KMS-11 (cell line): ENCODE measurements at regions not wholly inside any gene's neighbourhood (a gene's known extent, or its start where the extent isn't known, plus 50 kb on each side); places are given as distances from the start of the nearest gene placed in this dataset.

Experiments
- H2AFZ ChIP-seq: fragments of 200-600 bp; sonication (generic); 2 replicates; pipeline ENCODE4 v1.6.1; 2016; ENCODE audit warnings: antibody characterized with exemption, mixed run types, low read depth
- H3K27ac ChIP-seq: fragments of 200-600 bp; sonication (generic); 2 replicates; pipeline ENCODE4 v1.6.1; 2016; ENCODE audit warnings: mild to moderate bottlenecking, mixed run types
- H3K27me3 ChIP-seq: fragments of 200-600 bp; sonication (generic); 2 replicates; pipeline ENCODE4 v1.6.1; 2017; ENCODE audit warnings: mild to moderate bottlenecking, low read depth, mixed run types, moderate library complexity; ENCODE audit not compliant: insufficient read depth
- H3K36me3 ChIP-seq: fragments of 200-600 bp; sonication (generic); 2 replicates; pipeline ENCODE4 v1.6.1; 2017; ENCODE audit warnings: mild to moderate bottlenecking, mixed run types; ENCODE audit not compliant: insufficient read depth
- H3K4me1 ChIP-seq: fragments of 200-600 bp; sonication (generic); 2 replicates; pipeline ENCODE4 v1.6.1; 2016; ENCODE audit warnings: mild to moderate bottlenecking, low read depth, mixed run types; ENCODE audit not compliant: poor library complexity, severe bottlenecking
- H3K4me2 ChIP-seq: fragments of 200-600 bp; sonication (generic); 2 replicates; pipeline ENCODE4 v1.7.0; 2016; ENCODE audit warnings: mild to moderate bottlenecking, mixed run types
- H3K4me3 ChIP-seq: fragments of 200-600 bp; sonication (generic); IDR thresholded peaks from 2 replicates; pipeline ENCODE4 v1.6.1; 2017; ENCODE audit warnings: low read depth, low read length, mixed read lengths; ENCODE audit not compliant: insufficient read depth
- H3K79me2 ChIP-seq: fragments of 200-600 bp; sonication (generic); 2 replicates; pipeline ENCODE4 v1.6.1; 2016; ENCODE audit warnings: low read depth, mixed run types; ENCODE audit not compliant: insufficient read depth
- H3K9ac ChIP-seq: fragments of 200-600 bp; sonication (generic); 2 replicates; pipeline ENCODE4 v1.6.1; 2016; ENCODE audit warnings: mild to moderate bottlenecking, mixed run types
- H4K20me1 ChIP-seq: fragments of 200-600 bp; sonication (generic); 2 replicates; pipeline ENCODE4 v1.6.1; 2016; ENCODE audit warnings: mild to moderate bottlenecking, mixed run types; ENCODE audit not compliant: insufficient read depth
- CTCF ChIP-seq: fragments of 200-600 bp; sonication (generic); conservative IDR thresholded peaks from 2 replicates; pipeline ENCODE4 v1.6.1; 2017; ENCODE audit warnings: low read depth, mild to moderate bottlenecking, antibody characterized with exemption, low read length, moderate library complexity, mixed read lengths

GRCh38 chr4:27534488-27534887 is 673.8 kb downstream of the STIM2 start:
- TF ChIP-seq CTCF = no peak
- no peak overlapping the region for H3K27ac ChIP-seq

GRCh38 chr4:27568236-27568951 is 707.8 kb downstream of the STIM2 start:
- Histone ChIP-seq H3K9ac (no peak overlapping the region), H3K4me1 (no peaks in the 10 kb centered on the region), H3K27me3 (no peaks in the 10 kb centered on the region), H3K4me3 (no peak overlapping the region), H2AFZ (no peak overlapping the region), H3K27ac (no peak overlapping the region), H4K20me1 (no peaks in the 10 kb centered on the region), H3K4me2 (no peak overlapping the region), H3K36me3 (no peaks in the 10 kb centered on the region), H3K79me2 (no peaks in the 10 kb centered on the region)
- no peak for TF ChIP-seq CTCF

More at GRCh38 chr4:27534488-27534887, 673.8 kb downstream of the STIM2 start:
- Histone ChIP-seq H4K20me1 (no peaks in the 10 kb centered on the region), H3K79me2 (no peaks in the 10 kb centered on the region), H3K4me3 (no peak overlapping the region), H3K4me1 (no peaks in the 10 kb centered on the region), H3K36me3 (no peaks in the 10 kb centered on the region), H3K4me2 (no peak overlapping the region), H2AFZ (no peak overlapping the region), H3K27me3 (no peaks in the 10 kb centered on the region), H3K9ac (no peak overlapping the region)

GRCh38 chr4:27568952-27569319 is 708.3 kb downstream of the STIM2 start:
- Histone ChIP-seq H2AFZ (no peak overlapping the region), H3K4me2 (no peak overlapping the region), H3K36me3 (no peaks in the 10 kb centered on the region), H3K4me3 (no peak overlapping the region), H3K4me1 (no peaks in the 10 kb centered on the region), H3K27ac (no peak overlapping the region), H4K20me1 (no peaks in the 10 kb centered on the region), H3K27me3 (no peaks in the 10 kb centered on the region), H3K9ac (no peak overlapping the region), H3K79me2 (no peaks in the 10 kb centered on the region)
- TF ChIP-seq CTCF = no peak

- no peak overlapping the region for H3K27ac ChIP-seq
- no peak for TF ChIP-seq CTCF
- H3K79me2 ChIP-seq = no peaks in the 10 kb centered on the region
- no peaks in the 10 kb centered on the region for H3K4me1 ChIP-seq
- no peaks in the 10 kb centered on the region for H3K27me3 ChIP-seq
- no peaks in the 10 kb centered on the region for H4K20me1 ChIP-seq
- no peak overlapping the region for H3K4me2 ChIP-seq
- H3K9ac ChIP-seq = no peak overlapping the region
- H2AFZ ChIP-seq = no peak overlapping the region
- H3K36me3 ChIP-seq = no peaks in the 10 kb centered on the region
- no peak overlapping the region for H3K4me3 ChIP-seq
Measured at GRCh38 chr4:27574743-27575142, 714.1 kb downstream of the STIM2 start.
